NOMO-1 (cell line): ENCODE measurements at regions not wholly inside any gene's neighbourhood (a gene's known extent, or its start where the extent isn't known, plus 50 kb on each side); places are given as distances from the start of the nearest gene placed in this dataset.

Experiments
- DNase-seq, 2 experiments: peaks; one replicate each; lab custom pipeline; 2025; ENCODE audit not compliant: unreplicated experiment in 2 of 2; lab: John Stamatoyannopoulos, UW

DNA sequence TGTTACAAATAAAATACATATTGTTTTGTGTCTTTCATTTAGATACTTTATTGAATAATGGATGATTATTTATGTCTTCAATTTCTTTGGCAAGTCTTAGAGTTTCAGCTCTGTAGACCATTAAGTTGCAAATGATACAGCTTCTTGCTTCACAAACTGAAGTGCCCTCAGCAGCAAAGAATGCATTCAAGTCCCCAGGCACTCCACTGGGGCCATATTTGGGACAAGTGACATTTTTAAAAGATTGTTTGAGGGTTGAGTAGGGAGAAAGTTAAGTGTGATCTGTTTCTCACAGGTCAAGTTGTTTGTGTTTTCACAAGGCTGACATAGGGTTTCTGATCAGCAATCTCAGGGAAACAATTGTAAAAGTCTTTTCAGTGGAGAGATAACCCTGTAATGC, 400.7 kb downstream of the PLA2G4A start:
- no peak for DNase-seq

DNA sequence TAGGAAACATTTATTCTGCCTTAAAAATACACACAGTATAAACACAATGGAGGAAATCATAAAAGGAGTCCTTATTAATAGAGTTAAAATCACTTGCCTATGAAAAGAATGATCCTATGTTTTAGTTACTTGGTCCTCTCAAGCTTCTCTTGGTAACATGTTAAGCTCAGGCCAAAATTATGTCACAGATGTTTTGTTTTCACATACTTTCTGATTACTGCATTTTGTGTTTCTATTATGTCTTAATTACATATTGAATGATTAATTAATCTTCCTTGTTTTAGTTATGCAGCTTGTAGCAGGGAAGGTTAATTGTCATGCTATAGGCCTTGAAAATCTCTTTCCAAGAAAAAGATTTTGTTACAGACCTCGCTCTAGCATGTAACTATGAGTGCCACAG, 406.0 kb downstream of the PLA2G4A start:
- no peak for DNase-seq

DNA sequence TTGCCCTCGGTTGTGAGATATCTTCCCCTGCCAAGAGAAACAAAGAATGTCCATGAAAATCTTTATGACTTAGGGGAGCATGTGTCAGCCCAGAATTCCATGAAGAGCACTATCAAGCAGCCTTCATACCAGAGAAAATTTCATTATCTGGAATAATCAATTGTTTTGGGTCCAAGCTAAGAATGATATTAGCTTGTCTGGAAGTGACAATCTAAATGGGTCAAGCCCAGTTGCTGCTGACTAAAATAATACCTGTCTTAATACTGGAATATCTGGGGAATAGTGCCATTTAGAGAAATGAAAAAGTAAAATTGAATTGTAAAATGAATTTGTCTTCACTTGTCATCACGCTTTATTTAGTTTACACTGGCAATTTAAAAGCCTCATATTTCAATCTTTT, 407.4 kb downstream of the PLA2G4A start:
- DNase-seq, result no peak

DNA sequence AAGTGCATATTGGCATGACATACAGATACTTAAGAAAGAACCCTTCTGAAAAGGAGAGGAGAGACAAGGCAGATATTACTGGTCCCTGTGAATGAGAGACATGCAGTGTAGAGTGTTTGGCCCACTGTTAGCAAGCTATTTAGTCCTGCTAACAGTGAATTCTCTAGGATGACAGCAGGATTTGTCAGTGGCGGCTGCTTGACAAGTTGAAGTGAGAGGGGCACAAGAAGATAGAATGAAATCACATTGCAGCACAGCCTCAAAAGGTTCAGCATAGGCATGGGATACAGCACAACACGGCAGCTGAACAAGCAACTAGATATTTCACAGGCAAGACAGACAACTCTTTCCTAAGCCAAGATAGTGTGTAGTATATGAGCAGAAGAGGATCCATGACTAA, 407.9 kb downstream of the PLA2G4A start:
- no peak for DNase-seq

DNA sequence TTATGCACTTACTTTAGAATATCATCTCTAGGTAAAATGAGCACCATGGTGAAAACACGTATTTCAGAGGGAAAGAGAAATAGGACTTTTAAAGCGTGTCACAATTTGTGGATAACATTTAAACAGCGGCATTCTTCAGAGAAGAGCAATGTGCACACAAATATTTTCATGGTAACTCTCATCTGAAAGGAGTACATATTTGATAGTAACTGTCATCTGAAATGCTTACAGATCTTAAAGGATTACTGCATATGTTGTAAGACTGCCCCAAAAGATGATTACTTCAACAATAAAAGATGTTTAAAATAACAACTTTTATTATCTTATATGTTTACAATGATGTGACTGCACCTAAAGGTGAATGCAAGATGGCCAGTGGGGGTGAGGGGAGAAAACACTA, 408.8 kb downstream of the PLA2G4A start:
- no peak for DNase-seq

DNA sequence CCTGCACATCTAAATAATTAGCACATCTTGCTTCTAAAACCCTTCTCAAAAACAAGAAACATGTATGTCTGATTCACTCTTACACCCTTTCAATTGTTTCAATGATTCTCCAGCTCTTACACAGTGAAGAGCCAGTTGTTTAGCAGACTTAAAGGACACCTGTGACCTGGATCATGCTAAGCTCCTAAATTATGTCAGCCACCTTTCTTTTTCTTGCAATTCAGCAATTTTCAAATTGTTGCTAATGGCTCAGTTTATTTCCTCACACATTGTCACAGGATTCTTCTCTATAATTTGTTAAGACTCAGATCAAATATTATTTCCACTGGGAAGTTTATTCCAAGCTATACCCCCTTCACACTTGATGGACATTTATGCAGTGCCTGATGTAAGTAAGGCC, 413.2 kb downstream of the PLA2G4A start:
- DNase-seq, result no peak

DNA sequence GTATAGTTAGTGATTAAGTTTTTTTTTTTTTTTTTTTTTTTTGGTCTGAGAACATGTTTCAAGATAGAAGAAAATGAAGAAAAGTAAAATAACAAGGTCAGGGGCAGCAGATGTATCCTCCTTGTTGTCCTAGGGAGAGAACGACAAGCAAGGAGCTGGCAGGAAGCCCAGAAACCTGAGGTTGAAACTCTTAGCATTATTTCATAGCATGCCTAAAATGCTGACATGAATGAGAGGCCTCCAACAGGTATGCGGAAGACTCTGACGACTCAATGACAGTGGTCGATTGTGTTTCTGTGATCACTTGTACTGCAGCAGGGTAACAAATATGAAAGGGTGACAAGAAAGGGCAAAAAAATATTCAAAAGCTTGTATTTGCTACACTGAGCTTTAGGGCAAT, 415.9 kb downstream of the PLA2G4A start:
- DNase-seq, result no peak

DNA sequence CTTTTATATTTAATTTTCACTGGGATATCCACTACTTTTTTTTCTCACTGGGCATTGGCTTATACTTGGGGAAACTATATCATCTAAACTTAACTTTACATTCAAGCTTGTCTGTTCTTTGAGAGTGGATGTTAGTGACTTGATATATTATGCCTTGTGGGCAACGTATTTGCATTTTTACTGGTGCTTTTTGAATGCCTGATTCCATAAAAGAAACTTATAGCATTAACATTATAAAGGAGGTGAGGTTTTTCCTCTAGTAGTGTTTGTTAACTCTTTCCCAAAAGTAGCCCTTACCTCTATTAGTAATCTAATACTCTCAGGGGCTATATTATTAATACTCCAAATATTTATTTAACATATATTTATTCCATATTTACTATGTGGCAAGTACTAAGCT, 416.5 kb downstream of the PLA2G4A start:
- DNase-seq, result no peak

DNA sequence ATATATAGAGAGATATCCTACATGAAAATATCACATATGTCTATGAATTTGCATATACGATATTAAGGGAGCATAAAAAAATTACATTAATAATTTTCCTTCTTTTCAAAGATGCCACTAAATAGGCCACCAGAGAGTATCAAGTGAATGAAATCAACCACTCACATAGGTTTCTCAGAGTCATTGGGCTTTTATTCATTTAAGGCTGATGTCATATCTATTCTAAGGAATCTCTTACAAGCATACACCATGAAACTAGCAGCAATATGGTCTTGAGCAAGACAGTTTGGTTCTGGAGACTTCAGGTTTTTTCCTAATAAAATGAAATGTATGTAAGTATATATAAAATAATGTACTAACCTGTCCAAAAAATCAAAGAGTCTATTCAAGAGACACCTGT, 420.4 kb downstream of the PLA2G4A start:
- no peak for DNase-seq

DNA sequence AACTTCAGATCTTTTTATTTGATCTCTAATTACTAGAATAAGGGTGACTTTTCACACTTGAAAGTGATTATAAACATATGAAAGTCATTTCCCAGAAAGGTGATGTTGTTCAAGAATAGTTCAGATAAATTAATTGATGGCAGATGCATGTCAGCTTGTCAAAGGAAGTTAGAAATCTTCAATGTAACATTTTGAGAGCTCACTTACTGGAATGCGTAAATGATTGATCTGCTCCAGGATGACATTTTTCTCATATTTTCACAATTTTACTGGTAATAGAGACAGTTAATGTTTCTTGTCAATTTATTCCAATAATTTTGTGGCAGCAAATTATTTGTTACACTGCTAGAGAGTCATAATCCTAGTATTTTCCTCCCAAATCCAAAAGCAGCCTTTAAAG, 424.2 kb downstream of the PLA2G4A start:
- DNase-seq, result no peak

DNA sequence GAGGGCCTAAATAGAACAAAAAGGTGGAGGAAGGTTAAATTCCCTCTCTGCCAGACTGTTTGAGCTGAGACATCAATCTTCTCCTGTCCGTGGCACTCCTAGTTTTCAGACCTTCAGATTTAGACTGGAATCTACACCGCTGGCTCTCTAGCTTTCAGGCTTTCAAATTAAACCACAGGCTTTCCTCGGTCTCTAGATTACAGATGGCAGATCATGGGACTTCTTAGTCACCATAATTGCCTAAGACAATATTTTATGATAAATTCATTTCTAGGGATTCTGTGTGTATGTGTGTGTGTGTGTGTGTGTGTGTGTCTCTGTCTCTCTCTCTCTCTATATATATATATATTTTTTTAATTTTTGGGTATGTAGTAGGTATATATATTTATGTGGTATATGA, 428.7 kb downstream of the PLA2G4A start:
- no peak for DNase-seq

DNA sequence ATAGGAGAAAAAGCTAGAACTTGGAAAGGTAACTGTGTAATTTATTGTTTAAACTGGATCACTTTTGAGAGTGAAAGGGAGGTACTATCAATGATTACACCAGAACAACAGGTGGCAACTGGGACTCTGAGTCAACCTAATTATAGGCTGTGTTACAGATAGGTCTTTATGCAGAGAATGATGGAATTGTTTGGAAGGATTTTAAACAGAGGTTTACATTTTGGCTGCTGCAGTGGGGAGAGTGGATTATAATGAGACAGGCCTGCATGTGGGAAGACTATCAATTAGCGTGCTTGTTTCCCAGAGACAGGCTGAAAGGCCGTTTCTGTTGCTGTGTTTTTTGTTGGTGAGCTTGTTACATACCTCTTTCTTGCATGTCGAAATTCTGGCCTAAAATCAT, 432.9 kb downstream of the PLA2G4A start:
- peak; percentile 3 to 8 for DNase-seq

DNA sequence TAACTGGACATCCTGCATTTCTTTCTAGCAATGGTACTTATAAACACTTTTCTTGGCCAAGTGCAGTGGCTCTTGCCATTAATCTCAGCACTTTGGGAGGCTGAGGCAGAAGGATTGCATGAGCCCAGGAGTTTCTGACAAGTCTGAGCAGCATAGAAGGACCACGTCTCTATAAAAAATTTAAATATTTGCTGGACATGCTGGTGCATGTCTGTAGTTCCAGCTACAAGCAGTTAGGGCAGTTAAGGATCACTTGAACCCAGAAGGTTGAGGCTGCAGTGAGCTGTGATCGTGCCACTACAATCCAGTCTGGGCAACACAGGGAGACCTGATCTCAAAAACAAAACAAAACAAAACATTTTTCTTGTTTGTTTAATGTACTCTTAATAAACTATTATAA, 434.0 kb downstream of the PLA2G4A start:
- no peak for DNase-seq

DNA sequence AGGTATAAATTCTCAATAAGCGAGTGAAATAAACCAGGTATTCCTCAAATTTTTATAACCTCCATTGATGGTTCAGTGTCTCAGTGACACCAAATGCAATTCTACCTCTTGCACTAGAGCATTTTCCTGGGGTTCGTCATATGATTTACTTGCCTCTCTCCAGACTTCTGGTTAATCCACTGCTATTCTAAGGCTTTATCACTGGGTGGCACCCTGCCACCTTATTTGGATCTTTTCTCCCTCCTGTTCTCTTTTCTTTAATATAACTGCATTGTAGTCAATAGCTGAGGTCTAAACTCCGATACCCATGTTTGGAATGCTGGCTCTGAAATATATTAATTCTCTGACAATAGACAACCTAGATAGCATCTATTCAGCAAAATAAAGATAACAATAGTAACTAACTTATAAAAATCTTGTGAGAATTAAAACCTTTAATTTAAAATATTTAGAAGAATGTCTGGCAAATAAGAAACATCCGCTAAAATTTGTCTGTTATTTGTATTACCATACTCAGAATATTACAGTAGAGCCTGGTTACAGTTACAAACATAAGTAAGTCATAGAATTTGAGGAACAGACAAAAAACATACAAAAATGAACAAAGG, 436.4 kb downstream of the PLA2G4A start:
- peak in 1 of 2 experiments; percentile 12 for DNase-seq

DNA sequence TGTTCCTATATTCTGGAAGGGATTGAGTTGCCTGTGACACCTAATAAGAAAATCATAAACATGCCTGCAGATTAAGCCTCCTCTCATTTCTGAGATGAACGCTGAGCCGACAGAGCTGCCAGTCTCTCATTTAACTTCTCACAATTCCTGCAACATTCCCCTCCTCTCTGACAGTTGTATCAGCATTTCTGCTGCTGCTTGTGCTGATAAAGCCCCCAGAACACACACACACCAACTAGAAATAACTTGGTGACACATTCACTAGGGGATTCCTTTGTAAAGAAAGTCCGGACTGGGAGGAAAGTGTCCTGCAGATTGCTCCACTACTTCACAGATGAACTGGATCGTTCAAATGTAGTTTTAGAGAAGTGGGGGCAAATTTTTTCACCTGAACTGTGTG, 437.3 kb downstream of the PLA2G4A start:
- DNase-seq, result no peak

DNA sequence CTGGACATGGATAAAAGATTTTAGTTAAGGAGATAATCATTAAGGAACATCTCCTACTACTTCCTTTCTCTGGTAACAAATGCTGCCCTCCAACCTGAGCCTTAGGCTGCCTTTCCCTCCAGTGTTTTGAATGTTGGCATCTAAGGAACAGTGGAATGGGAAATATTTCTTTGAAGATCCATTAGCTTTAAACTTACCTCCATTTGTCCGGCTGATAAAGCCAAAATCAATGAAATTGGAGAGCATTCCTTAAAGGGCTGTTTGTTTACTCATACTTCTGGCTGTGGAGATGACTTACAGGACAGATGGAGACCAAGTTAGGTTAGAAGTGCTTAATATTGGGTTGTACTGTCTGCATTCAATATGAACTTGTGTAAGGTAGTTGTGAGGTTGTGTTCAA, 439.1 kb downstream of the PLA2G4A start:
- no peak for DNase-seq

DNA sequence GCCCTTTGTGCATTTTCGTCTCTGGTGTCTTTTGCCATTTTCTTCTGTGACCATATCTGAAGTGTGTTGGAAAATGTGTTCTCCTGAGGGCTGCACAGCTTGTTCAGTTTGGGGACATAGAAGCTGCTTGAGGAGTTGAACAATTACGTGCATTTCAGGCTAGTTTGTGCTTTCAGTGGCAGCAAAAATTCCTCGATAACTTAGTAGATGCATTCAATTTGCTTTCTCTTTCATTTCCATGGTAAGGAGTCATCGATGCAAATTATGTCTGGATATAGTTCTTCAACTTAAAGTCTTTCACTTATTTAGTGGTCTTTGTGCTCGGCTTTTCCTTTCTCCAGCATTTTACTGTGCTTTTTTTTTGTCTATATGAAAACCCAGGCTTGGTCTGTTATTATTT, 441.5 kb downstream of the PLA2G4A start:
- DNase-seq, result no peak

DNA sequence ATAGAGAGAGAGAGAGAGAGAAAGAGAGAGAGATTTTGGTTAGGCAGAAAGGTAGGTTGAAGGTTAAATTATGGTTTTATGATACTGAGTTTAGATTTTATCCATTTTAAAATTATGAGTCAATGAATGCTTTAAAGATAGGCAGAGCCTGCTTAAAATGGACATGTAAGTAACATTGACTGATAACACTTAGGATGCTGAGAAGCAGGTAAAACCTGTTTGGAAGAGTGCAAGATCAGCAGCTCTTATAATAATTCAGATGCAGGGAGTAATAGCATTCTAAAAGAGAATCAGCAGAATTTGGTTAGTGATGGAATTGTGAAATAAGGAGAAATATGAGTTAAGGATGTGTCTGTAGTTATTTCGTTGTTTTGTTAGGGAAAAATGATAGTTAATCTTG, 446.6 kb downstream of the PLA2G4A start:
- DNase-seq, result no peak

DNA sequence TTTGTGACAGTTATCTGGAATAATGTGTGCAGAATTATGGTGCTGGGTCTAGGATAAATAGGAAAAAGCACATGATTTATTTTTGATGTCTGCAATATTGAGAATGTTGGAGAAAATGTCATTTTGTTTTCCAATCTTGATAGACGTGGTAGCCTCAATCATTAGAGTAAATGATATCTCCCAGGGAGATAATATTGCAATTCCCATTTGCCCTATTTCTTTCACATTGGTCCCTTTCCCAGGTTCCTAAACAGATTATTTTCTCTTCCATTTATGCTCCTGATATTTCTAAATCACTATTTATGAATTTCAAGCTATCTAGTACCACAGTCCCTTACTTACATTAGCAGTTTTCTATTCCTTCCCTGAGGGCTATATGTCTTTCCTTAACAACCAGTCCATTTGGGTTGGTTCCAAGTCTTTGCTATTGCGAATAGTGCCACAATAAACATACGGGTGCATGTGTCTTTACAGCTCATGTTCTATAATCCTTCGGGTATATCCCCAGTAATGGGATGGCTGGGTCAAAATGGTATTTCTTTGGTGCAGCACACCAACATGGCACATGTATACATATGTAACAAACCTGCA, 447.3 kb downstream of the PLA2G4A start:
- no peak for DNase-seq

DNA sequence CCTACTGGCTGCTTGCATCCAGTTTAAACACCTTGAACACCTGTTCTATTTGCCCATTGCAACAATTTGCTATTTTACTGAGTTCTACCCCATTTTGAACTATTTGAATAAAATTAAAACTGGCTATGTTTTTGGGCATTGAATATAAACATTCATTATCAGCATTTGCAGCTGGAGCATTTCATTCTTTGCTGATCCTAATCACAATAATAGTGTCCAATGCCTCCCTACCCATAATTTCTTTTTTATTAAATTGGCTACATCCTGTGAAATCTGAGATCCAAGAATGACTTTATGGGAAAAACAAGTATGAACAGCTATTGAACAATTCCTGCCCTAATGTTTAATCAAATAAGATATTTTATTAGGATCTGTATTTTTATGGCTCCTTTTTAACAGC, 447.9 kb downstream of the PLA2G4A start:
- no peak for DNase-seq

DNA sequence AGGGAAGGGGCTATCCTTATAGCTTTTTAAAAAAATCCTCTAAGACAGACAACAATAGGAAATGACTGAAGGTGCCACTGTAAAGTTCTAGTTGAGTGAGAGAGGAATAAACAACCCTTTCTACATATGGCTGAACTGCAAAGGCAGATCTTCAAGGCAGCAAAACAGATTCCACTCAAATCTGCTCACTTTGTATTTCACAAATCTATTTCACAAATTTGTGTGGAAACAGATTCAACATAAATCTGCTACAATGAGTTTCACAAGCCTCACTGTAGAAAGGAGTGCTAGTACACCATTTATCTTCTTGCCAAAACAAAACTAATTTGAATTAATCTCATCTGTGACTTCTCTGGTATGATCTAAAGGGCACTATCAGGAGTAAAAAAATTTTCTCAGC, 451.3 kb downstream of the PLA2G4A start:
- DNase-seq, result no peak

DNA sequence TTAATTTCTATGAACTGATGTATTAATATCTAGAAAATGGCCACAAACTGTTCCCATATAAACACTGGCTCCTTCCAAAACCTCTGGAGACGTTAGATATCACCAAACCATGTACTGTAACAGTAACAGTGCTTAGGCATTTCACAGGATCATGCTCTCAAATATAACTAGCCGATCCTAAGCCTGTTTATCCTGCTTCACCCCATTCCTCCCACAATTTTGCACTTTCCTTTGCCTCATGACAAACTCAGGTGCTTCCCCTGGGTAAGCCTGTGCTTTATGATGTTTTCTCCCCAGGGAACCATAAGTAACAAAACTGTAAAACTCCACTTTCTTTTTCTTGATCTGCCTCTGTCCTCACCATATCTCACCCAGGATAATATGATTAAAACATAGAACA, 452.3 kb downstream of the PLA2G4A start:
- DNase-seq, result no peak

DNA sequence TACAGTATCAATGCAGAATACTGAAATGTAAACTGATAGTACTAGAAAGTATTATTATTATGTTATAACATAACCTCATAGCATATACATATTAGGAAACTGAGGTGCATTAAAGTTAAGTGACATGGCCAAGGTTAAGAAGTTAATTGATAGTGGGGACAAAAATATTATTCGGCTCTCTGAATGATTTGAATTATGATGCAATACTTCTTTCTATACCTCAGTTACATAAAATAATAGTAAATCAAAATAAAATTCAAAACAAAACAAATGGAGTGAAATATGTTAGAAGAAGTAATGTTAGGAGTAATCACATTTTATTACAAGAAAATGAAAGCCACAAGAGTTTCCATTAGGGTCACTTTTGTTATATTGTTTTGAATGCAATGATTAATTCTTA, 455.2 kb downstream of the PLA2G4A start:
- no peak for DNase-seq
